ENCODE measurements at regions not wholly inside any gene's neighbourhood (a gene's known extent, or its start where the extent isn't known, plus 50 kb on each side); places are given as distances from the start of the nearest gene placed in this dataset.

DNA sequence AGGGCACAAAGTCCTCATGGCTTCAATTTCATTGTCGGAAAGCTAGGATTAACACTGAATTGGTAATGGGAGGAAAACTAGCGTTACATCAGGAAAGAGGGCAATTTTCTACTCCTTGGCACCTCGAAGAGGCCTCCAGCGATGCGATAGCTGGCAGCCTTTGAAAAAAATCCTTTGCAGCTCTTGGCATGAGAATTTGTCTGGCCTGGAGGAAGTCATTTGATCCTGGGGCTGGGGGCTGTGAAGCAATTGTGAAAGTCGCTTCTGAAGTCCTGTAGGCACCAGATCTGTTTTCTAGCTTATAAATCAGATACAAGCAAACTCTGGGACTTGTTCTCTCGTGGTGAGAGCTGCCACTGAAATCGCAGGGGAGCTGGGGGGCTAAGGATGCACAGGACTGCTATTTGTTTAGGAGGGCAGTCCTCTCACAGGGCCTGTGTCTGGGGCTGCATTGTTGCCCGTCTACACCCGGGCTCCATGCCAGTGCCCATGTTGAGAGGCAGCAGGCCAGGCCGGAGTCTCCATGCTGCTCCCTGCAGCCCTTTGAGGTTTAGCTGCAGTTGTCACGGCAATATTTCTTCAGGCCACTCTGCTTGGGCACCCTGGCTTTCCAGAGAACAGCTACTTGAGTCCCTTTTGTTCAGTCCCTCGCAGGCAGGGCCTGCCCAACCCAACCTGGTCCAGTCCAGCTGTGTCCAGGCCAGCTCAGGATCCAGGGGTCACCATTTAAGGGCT is 206.8 kb upstream of the LYZL1 start:
- H3K9me3 ChIP-seq, result no peaks in the 10 kb centered on the region
- H3K27me3 ChIP-seq (replicated peaks; ENCODE audit: insufficient read depth), result no peaks in the 10 kb centered on the region
- no peak overlapping the region for H3K27ac ChIP-seq
- 53% methylated on average over 13 of the region's 13 CpGs for WGBS
- no peaks in the 10 kb centered on the region for H3K4me1 ChIP-seq (replicated peaks)
- no peak for DNase-seq (ENCODE audit: low spot score)
- intact Hi-C loops (cut with DNase I), result no loop called here
- H3K36me3 ChIP-seq, result no peaks in the 10 kb centered on the region
- TF ChIP-seq POLR2A (IDR thresholded peaks at IDR 0.05), result no peak
- no peak for TF ChIP-seq POLR2AphosphoS5 (IDR thresholded peaks at IDR 0.05)
- TF ChIP-seq, protein P1, sequence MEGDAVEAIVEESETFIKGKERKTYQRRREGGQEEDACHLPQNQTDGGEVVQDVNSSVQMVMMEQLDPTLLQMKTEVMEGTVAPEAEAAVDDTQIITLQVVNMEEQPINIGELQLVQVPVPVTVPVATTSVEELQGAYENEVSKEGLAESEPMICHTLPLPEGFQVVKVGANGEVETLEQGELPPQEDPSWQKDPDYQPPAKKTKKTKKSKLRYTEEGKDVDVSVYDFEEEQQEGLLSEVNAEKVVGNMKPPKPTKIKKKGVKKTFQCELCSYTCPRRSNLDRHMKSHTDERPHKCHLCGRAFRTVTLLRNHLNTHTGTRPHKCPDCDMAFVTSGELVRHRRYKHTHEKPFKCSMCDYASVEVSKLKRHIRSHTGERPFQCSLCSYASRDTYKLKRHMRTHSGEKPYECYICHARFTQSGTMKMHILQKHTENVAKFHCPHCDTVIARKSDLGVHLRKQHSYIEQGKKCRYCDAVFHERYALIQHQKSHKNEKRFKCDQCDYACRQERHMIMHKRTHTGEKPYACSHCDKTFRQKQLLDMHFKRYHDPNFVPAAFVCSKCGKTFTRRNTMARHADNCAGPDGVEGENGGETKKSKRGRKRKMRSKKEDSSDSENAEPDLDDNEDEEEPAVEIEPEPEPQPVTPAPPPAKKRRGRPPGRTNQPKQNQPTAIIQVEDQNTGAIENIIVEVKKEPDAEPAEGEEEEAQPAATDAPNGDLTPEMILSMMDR (IDR thresholded peaks at IDR 0.05), result no peak
- no peak overlapping the region for H3K4me3 ChIP-seq

DNA sequence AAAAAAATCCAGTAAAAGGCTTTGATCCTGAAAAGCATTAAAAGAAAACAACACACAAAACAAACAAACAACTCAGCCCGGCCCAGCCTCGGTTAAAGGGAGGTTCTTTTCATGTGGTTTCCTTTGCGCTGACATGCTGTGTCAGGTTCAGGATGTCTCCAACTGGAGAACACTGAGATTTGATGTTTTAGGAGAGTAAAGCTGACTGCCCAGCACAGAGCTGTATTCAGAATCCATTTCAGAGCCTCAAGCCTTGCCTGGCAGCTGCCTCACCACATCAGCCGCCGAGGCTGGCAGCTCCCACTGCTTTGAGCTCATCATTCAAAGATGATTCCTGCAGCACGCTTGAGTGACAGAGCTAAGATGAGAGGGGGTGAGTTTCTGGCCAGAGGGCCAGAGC is 205.8 kb upstream of the LYZL1 start:
- H3K4me1 ChIP-seq (replicated peaks), result no peaks in the 10 kb centered on the region
- no peak for DNase-seq (ENCODE audit: low spot score)
- intact Hi-C loops (cut with DNase I), result no loop called here
- H3K4me3 ChIP-seq, result no peak overlapping the region
- TF ChIP-seq POLR2AphosphoS5 (IDR thresholded peaks at IDR 0.05) (no peak), POLR2A (IDR thresholded peaks at IDR 0.05) (no peak)
- TF ChIP-seq, protein P1 (IDR thresholded peaks at IDR 0.05), result no peak
- no peak overlapping the region for H3K27ac ChIP-seq
- 65% methylated on average over 6 of the region's 6 CpGs for WGBS
- no peaks in the 10 kb centered on the region for H3K9me3 ChIP-seq
- no peaks in the 10 kb centered on the region for H3K36me3 ChIP-seq
- no peaks in the 10 kb centered on the region for H3K27me3 ChIP-seq (replicated peaks; ENCODE audit: insufficient read depth)

DNA sequence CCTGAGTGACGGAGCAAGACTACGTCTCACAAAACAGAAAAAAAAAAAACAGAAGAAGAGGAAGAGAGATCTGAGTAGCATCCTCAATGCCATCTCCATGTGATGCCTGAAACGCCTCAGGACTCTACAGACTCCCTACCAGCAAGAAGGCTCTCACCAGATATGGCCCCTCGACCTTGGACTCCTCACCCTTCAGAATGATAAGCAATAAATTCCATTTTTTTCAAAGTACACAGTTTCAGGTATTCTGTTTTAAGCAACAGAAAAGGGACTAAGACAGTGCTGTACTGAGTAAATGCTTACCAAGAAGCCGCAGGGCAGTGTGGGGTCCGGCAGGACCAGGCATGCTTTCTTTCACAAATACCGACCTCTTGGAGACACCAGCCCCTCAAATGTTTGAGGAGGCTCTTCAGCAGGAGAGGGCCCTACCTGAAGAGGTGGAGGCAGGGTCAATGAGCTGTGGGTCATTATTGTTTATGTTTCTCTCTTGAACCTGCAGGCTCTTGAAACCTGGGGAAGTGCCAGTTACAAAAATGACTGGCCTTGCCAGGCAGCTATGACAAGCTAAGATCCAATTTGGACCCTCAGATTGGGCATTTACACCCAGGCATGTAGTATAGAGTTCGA is 204.1 kb upstream of the LYZL1 start:
- no peak overlapping the region for H3K27ac ChIP-seq
- 85% methylated on average over 8 of the region's 8 CpGs for WGBS
- TF ChIP-seq POLR2A (IDR thresholded peaks at IDR 0.05), result no peak
- TF ChIP-seq, protein P1 (IDR thresholded peaks at IDR 0.05), result no peak
- TF ChIP-seq POLR2AphosphoS5 (IDR thresholded peaks at IDR 0.05), result no peak
- no peaks in the 10 kb centered on the region for H3K27me3 ChIP-seq (replicated peaks; ENCODE audit: insufficient read depth)
- H3K36me3 ChIP-seq, result no peaks in the 10 kb centered on the region
- intact Hi-C loops (cut with DNase I), result no loop called here
- H3K4me3 ChIP-seq, result no peak overlapping the region
- no peaks in the 10 kb centered on the region for H3K4me1 ChIP-seq (replicated peaks)
- DNase-seq (ENCODE audit: low spot score), result no peak
- no peaks in the 10 kb centered on the region for H3K9me3 ChIP-seq

DNA sequence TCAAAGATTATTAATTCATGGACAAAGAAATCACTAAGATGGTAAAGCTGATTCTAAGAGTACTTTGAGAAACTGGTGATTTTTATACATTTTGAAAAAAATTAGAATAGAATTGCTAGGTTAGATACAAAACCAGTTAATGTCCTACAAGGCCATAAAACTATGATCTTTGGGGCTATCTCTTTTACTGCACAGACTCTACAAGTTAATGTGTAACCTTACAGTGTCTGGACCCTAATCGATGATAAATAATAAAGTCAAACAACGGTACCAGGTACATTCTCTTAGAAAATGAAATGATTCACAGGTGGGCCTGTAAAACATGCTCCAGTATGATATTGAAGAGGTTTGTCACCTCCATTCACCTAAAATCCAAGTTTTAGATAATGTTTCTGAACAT is 199.8 kb upstream of the LYZL1 start:
- no peaks in the 10 kb centered on the region for H3K27me3 ChIP-seq (replicated peaks; ENCODE audit: insufficient read depth)
- no peak overlapping the region for H3K27ac ChIP-seq
- H3K36me3 ChIP-seq, result no peaks in the 10 kb centered on the region
- H3K9me3 ChIP-seq, result no peaks in the 10 kb centered on the region
- 68% methylated on average over 2 of the region's 2 CpGs for WGBS
- H3K4me3 ChIP-seq, result no peak overlapping the region
- no peak for DNase-seq (ENCODE audit: low spot score)
- H3K4me1 ChIP-seq (replicated peaks), result no peaks in the 10 kb centered on the region
- TF ChIP-seq POLR2A (IDR thresholded peaks at IDR 0.05) (no peak), POLR2AphosphoS5 (IDR thresholded peaks at IDR 0.05) (no peak)
- TF ChIP-seq, protein P1 (IDR thresholded peaks at IDR 0.05), result no peak
- intact Hi-C loops (cut with DNase I), result no loop called here
